ENCODE measurements at regions not wholly inside any gene's neighbourhood (a gene's known extent, or its start where the extent isn't known, plus 50 kb on each side); places are given as distances from the start of the nearest gene placed in this dataset.

GRCh38 chr6:156107624-156108101 lies 652.0 kb upstream of the NOX3 start:
- no peak for DNase-seq

GRCh38 chr6:156102129-156102528 lies 646.5 kb upstream of the NOX3 start:
- no peak for DNase-seq

DNA sequence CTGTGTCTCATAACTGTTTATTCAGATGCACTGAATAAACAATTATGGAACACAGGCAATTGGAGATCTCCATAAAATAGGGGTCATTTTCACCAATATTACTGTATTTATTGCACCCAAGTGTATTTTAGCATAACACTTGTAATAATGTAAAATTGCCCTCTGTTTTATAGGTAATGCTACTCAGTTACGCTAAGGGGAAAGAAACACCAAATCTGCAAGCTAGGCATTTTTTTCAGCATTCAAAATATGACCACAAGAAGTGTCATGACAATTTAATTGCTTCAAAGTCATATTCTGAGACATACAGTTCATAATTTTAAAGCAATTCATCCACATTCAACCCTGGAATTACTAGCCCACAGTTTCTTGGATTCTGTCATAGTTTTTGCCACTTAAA lies 643.2 kb upstream of the NOX3 start:
- no peak for DNase-seq

GRCh38 chr6:156087487-156087886 lies 631.8 kb upstream of the NOX3 start:
- DNase-seq = no peak

GRCh38 chr6:156082012-156082411 lies 626.4 kb upstream of the NOX3 start:
- DNase-seq = no peak

GRCh38 chr6:156080371-156080770 lies 624.7 kb upstream of the NOX3 start:
- DNase-seq = no peak

DNA sequence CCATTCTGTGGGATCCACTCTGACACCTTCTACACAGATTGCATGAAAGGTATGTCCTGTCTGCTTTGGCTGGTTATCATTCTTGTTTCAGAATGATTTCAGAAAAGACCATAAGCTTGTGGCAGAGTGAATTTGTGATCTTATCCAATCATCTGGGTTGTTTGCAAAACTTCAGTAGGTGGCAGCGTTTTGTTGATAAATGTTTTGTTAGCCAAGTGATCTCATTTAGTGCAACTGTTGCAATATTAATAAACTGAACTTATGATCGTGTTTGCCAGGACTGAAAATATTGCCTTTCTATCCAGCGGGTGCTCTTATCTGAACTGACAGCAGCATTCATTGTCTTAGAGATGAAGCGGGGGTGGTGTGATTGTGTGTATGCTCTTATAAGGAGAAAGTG lies 613.2 kb upstream of the NOX3 start:
- DNase-seq = no peak

DNA sequence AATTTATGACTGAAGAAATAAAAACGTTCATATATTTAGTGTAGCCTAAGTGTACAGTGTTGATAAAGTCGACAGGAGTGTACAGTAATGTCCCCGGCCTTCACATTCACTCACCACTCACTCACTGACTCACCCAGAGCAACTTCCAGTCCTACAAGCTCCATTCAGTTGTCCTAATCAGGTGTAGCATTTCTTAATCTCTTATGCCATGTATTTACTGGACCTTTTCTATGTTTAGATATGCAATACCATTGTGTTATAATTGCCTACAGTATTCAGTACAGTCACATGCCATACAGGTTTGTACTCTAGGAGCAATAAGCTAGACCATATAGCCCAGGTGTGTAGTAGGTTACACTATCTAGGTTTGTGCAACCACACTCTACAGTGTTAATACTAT lies 610.2 kb upstream of the NOX3 start:
- DNase-seq = no peak

DNA sequence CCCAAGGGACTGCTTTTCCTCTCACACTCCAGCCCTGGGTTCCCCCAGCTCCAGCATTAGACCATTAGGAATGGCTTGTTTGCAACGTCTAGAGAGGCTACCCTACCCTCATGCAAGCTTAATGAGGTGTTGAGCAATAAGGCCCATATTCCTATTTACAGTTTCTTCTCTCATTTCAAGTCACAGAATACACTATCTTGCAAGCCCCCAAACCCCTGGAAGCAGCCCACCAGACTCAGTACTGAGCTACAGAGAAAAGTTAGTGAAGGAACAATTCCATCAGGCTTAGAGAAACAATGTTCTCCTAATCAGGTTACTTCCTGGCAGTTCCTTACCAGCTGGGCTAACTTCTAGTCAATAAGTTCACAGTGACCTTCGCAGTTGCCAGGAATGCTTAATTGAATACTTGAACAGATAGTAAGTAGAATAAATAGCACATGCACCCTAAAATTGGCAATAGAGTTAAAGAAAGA lies 606.5 kb upstream of the NOX3 start:
- DNase-seq = no peak

- no peak for DNase-seq
Measured at GRCh38 chr6:156061465-156061864, 605.8 kb upstream of the NOX3 start.

- DNase-seq = no peak
Measured at GRCh38 chr6:156060013-156060412, 604.4 kb upstream of the NOX3 start.

GRCh38 chr6:156058356-156058755 lies 602.7 kb upstream of the NOX3 start:
- no peak for DNase-seq

DNA sequence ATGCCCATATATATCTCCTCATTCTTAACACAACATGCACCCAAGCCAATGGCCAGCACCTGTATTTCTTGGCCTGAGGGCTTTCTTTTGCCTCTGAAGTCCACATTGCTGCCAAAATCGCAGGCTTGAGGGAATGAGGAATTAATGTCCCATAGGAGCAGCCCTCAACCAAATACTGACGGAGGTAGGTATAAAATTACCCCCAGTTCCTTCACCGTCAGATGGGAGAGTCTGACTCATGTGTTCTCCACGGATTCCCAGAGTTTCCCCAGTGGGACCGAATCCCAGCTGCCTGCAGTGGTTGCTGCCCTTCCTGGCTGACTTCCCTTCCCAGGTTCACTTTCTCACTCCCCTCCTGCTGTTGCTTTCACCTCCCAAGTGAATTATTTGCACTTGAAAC lies 602.2 kb upstream of the NOX3 start:
- DNase-seq = no peak

GRCh38 chr6:156056085-156056484 lies 600.4 kb upstream of the NOX3 start:
- DNase-seq = no peak

DNA sequence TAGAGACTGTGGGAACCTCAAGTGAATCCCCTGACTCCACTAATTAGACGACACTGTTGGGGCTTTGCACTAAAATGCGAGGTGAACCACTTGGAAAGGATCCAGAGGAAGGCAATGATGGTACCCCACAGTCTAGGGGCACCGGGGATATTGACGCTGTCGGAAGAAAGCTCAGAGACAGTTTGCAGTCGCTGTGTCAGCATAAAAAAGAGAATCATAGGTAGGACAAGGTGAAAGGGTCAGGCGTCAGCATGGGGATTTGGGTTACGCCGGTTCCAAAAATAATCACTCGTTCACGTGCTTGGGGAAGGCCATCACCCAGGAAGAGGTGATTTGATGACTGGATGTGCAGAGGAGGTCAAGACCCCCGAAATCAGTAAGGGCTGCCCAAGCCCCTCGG lies 598.0 kb upstream of the NOX3 start:
- no peak for DNase-seq

DNA sequence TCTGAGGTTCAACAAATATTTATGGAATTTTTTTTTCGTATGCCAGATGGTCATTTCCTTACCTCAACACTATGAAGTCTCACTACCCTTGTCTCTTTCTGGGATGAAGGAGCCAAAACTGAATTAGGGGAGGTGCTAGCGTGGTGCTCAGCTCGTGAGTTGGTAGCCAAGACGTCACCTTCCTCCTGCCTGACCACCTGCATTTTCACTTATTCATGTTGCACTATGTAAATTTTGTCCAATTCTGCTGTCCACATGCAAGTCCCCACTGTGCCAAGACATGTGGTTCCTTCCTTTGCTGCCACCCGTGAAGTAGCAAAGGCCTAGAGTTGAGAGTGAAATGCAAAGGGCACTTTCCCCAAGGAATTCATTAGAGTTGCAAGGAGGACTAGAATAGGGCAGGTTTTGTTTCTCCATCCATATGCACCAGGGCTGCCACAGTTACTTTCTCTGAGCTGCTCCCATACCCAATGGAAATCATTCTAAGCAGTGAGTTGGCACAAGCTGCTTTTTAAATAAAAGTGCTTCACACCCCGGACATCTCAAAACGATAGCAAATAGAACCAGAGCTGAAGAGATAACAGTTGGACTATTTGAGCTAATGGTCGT lies 591.3 kb upstream of the NOX3 start:
- DNase-seq = no peak

DNA sequence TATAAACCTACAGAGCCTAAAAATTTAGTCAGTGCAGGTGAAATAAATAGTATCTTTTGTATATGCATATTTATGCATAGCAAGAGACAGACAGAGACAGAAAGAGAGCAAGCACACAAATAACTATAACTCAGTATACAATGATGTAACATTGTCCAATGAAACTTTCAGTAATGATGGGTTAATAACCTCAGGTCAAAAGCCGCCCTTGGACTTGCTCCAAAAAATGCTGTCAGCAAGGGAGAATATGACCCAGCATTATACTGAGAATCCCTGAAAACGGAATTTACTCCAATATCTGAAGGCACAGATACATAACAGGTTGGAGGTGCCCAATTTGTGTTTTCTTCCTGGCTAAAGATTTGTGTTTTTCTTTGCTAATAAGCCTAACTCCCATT lies 590.6 kb upstream of the NOX3 start:
- DNase-seq = no peak

DNA sequence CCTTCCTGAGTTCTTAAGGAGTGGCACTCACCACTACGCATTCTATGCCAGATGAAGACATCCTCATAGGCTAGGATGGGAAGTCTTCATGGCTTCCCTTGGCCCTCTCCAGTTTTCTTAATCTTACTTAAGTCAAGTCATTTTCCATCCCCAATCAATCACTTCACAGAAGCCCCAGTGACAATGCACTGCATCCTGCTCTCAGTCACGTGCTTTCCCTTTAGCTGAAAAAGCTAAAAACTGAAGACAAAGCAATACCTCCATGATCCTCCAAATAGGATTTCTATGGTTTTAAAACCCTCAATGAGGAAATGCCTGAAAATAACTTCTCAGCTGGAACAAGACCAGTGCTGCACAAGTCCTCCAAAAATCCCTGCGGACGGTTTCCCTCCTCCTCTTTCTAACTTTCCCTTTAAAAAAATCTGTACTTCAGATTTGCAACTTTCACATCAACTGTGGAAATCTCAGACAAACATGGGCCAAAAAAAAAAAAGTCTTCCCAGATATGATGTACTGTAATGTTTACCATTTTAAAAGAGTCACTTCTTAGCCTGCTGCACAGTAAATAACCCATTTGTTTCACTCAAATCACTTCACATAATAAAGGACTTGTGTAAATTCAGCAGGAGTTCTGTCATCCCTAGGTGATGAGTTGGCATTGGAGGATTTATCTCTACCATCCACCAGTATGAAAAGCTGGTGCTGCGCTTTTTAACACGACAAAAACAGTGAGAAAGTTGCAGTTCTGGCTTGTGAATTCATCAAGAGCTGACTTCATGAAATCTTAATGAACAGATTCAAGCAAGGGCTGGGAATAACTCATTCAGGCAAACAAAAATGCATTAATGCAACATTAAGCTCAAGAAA lies 590.0 kb upstream of the NOX3 start:
- DNase-seq = no peak

DNA sequence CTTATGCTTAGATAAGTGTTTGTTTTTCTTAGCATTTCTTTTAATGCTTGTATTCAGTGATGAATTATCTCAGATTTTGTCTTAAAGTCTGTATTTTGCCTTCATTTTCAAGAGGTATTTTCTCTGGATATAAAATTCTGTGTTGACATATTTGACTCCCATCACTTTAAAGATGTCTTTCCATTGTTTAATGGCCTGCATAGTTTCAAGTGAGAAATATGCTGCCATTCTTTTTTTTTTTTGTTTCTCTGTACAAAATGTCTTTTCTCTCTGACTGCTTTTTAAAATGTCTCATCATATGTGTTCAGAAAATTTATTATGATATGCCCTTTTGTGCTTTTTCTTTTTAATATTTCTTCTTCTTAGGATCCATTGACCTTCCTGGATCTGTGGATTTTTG lies 578.0 kb upstream of the NOX3 start:
- DNase-seq = no peak

DNA sequence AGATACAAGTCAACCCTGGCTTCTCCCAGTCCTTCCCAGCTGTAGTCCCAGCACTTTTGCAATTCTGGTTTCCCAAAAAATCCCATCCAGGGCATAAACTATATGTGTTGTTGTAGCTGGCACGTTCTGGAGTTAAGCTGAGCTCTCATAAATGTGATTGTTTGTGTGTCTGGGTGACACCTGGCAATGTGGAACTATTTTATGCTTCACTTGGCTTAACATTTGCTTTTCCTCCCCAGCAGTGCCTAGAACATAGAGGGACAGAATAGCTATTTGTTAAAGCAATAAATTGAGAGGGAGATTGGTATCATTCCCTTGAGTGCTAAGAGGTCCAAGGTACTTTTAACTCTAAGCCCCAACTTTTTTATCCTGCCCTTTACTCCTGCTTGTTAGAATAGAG lies 575.9 kb upstream of the NOX3 start:
- DNase-seq = no peak

DNA sequence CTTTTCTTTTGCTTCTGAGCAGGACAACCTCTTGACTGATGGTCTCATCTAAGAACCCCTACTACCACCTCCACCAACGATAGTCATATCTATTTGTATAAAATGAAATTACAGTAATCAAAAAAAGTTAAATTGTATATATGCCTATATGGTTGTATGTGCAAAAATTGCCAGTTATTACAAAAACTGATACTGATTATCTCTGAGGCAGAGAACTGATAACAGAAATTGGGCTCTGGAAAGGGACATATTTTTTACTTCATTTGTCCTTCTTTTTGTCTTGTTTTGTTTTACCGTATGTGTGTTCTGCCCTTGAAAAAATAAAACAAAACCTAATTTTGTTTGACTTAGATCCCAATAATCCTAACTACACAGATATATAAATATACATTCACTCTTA lies 574.4 kb upstream of the NOX3 start:
- DNase-seq = no peak

DNA sequence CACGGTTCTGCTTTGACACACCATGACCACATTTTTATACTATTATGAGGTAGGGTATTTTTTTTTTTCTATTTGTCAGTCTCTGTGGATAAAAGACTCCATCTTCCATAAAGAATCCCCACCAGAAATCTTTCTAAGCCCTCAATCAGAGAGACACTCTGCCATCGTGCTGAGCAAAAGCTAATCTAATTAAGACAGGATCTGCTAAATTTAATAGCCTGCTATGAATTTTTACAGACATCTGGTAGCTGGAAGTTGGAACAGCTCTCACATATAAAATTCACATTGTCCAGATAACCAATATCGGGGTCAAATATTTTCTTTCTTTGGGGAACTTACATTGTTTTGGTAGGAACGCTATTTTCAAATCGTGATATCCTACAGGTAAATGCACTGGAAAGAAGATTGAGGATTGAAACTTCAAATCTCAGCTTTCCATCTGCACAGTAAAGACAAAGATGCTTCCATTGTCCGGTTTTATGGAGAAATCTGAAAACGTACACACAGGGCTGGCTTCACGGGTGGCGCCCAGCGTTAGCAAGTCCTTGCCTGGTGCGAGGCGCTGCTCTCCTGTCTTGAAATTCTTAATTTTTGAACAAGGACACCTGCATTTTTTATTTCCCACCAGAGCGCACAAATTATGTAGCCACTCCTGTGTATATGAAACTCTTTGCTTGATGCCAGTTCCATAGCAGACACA lies 573.8 kb upstream of the NOX3 start:
- no peak for DNase-seq

DNA sequence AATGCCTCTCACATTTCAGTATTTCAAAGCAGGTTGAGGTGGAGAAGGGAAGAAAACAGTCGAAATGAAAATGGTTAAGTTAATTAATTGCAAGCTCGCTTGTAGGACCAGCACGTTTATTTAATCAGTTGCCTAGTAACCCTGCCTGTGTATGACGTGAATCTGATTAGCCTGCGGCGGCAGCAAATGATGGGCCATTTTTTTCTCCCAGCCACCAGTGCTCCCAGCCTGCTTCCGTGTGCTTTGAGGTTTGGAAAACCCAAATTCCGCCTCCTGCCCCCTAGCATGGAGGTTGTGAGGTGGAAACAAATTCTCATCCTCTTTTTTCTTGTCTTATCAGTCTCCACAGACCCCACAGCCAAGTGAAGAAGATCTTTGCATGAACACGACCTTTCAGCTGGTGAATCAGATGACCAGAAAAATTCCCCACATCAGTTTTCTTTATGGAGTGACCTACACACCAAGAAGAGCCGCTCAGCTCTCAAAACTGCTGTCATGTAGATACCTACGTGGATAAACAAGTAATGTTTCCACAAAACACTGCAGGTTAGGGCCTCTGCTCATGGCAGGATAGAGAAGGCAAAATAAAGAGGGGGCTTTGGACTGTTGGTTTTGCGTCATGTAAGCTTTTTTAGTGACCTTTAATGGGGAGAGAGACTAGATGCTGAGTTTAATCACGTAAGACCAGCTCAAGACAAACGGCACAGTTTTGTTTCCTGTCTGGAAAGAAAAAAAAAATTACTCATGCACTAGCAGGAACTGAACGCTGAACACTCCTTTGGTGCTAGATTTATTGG lies 572.9 kb upstream of the NOX3 start:
- DNase-seq = no peak

Data from NCI-H187 (cell line).